ENCODE measurements at regions not wholly inside any gene's neighbourhood (a gene's known extent, or its start where the extent isn't known, plus 50 kb on each side); places are given as distances from the start of the nearest gene placed in this dataset.

DNA sequence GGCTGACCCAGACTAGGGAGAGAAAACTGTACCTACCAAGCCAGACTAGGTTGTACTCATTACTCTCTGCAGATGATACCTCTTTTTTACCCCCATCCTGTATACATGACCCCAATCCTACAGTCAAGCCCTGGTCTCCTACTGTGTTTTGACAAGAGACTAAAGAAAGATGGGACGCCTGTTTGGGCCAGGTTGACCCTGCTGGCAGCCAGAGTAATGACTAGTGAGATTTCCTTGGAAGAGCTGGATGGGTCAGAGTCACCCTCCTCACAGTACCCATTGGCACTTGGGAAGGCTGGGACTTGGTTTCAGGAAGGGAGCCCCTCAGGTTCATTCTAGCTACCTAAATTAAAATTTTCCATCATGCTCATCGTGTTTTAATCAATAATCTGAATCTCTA lies 89.7 kb upstream of the NR4A3 start:
- intact Hi-C loops (cut with DNase I), result no loop called here
- peak overlapping the region in 1 of 2 donors; percentile 65 for H3K27ac ChIP-seq (ENCODE audit: low read depth in 2 of 2, low read length in 2 of 2)
- TF ChIP-seq, protein P1, sequence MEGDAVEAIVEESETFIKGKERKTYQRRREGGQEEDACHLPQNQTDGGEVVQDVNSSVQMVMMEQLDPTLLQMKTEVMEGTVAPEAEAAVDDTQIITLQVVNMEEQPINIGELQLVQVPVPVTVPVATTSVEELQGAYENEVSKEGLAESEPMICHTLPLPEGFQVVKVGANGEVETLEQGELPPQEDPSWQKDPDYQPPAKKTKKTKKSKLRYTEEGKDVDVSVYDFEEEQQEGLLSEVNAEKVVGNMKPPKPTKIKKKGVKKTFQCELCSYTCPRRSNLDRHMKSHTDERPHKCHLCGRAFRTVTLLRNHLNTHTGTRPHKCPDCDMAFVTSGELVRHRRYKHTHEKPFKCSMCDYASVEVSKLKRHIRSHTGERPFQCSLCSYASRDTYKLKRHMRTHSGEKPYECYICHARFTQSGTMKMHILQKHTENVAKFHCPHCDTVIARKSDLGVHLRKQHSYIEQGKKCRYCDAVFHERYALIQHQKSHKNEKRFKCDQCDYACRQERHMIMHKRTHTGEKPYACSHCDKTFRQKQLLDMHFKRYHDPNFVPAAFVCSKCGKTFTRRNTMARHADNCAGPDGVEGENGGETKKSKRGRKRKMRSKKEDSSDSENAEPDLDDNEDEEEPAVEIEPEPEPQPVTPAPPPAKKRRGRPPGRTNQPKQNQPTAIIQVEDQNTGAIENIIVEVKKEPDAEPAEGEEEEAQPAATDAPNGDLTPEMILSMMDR (IDR thresholded peaks at IDR 0.05; ENCODE audit: borderline replicate concordance, extremely low read depth, insufficient read depth), result no peak

DNA sequence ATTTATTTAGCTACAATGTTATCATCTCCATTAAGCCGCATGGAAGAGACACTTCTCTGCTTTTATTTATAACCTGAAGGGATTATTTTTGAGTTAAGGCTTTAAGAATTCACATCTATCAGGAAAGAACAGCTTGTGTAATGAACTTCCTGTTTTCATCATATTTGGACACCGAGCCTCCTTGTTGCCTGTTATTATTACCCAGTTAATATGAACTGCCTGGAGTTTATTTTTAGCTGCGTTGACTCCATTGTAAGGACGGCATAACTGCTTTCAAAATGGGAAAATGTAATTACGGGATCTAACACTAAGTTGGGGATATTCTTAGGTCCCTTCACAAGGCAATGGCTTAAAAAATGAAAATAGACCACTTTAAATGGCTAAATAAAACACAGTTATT lies 89.0 kb upstream of the NR4A3 start:
- no peaks in the 10 kb centered on the region for H3K9me3 ChIP-seq (ENCODE audit: control insufficient read depth in 2 of 3, insufficient read depth in 1 of 3, low read length in 3 of 3)
- H3K36me3 ChIP-seq (ENCODE audit: control insufficient read depth in 2 of 3, insufficient read depth in 3 of 3, low read length in 3 of 3), result no peaks in the 10 kb centered on the region
- DNase-seq (peak in 1 of 5 donors; percentile 21), FAIRE-seq (no peak)
- H3K4me1 ChIP-seq (ENCODE audit: control insufficient read depth in 2 of 3, insufficient read depth in 2 of 3, low read depth in 1 of 3, low read length in 3 of 3), result no peaks in the 10 kb centered on the region
- H3K9ac ChIP-seq (ENCODE audit: low read length in 3 of 3), result no peak overlapping the region
- no peaks in the 10 kb centered on the region for H3K27me3 ChIP-seq (ENCODE audit: control insufficient read depth, insufficient read depth, low read length)
- intact Hi-C loops (cut with DNase I), result no loop called here
- TF ChIP-seq, protein P1 (IDR thresholded peaks at IDR 0.05; ENCODE audit: borderline replicate concordance, extremely low read depth, insufficient read depth), result no peak
- peak overlapping the region in 1 of 2 donors; percentile 65 for H3K27ac ChIP-seq (ENCODE audit: low read depth in 2 of 2, low read length in 2 of 2)
- peak overlapping the region in 2 of 3 donors; percentile 3 to 21 for H3K4me3 ChIP-seq (ENCODE audit: low read length in 3 of 3)

More for the DNA sequence above, 89.7 kb upstream of the NR4A3 start:
- H3K27me3 ChIP-seq (ENCODE audit: control insufficient read depth, insufficient read depth, low read length), result no peaks in the 10 kb centered on the region
- H3K4me3 ChIP-seq (ENCODE audit: low read length in 3 of 3), result no peak overlapping the region
- H3K9ac ChIP-seq (ENCODE audit: low read length in 3 of 3), result no peak overlapping the region
- H3K9me3 ChIP-seq (ENCODE audit: control insufficient read depth in 2 of 3, insufficient read depth in 1 of 3, low read length in 3 of 3), result no peaks in the 10 kb centered on the region
- no peak for FAIRE-seq
- no peaks in the 10 kb centered on the region for H3K36me3 ChIP-seq (ENCODE audit: control insufficient read depth in 2 of 3, insufficient read depth in 3 of 3, low read length in 3 of 3)
- no peaks in the 10 kb centered on the region for H3K4me1 ChIP-seq (ENCODE audit: control insufficient read depth in 2 of 3, insufficient read depth in 2 of 3, low read depth in 1 of 3, low read length in 3 of 3)
- no peak for DNase-seq

DNA sequence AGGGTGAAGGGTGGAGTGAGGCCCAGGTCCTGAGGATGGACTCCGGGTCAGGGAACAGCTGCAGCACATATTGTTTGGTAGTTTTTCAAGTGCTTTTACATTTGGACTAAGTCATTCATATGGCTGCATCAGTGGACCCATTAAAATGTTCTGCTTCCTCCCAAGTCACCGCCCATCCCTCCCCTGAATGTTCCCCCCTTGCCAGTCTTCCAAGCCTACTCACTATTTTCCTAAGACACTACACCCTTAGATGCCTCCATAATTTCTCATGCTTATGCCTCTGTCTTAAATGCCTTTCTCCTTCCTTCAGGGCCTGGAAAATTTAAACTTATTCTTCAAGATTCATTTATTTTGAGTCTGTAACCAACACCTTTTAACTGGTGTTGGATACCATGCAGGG lies 86.6 kb upstream of the NR4A3 start:
- TF ChIP-seq, protein P1 (IDR thresholded peaks at IDR 0.05; ENCODE audit: borderline replicate concordance, extremely low read depth, insufficient read depth), result no peak
- Histone ChIP-seq H3K4me3 (ENCODE audit: low read length in 3 of 3) (no peak overlapping the region), H3K27me3 (ENCODE audit: control insufficient read depth, insufficient read depth, low read length) (no peaks in the 10 kb centered on the region), H3K36me3 (ENCODE audit: control insufficient read depth in 2 of 3, insufficient read depth in 3 of 3, low read length in 3 of 3) (no peaks in the 10 kb centered on the region), H3K9ac (ENCODE audit: low read length in 3 of 3) (no peak overlapping the region), H3K27ac (ENCODE audit: low read depth in 2 of 2, low read length in 2 of 2) (no peak overlapping the region), H3K9me3 (ENCODE audit: control insufficient read depth in 2 of 3, insufficient read depth in 1 of 3, low read length in 3 of 3) (no peaks in the 10 kb centered on the region), H3K4me1 (ENCODE audit: control insufficient read depth in 2 of 3, insufficient read depth in 2 of 3, low read depth in 1 of 3, low read length in 3 of 3) (no peaks in the 10 kb centered on the region)
- DNase-seq (no peak), FAIRE-seq (no peak)
- intact Hi-C loops (cut with DNase I), result no loop called here

DNA sequence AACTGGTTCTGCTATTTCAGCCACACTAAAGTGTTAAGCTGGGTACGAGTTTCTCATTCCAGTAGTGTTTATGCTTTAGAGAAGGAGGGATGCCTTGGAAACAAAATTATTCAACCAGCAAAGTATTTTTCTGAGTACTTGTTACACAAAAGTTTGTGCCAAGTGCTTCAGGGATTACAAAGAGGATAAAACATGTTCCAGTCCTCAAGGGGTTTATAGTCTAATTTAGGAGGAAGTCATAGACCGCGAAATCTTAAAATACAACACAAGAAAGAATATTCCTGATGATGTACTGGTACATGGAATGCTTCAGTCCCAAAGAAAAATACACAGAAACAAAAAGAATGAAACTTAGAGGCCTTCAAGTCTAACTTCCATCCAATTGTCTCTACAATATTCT lies 85.4 kb upstream of the NR4A3 start:
- Histone ChIP-seq H3K4me3 (ENCODE audit: low read length in 3 of 3) (no peak overlapping the region), H3K9me3 (ENCODE audit: control insufficient read depth in 2 of 3, insufficient read depth in 1 of 3, low read length in 3 of 3) (no peaks in the 10 kb centered on the region), H3K27me3 (ENCODE audit: control insufficient read depth, insufficient read depth, low read length) (no peaks in the 10 kb centered on the region), H3K9ac (ENCODE audit: low read length in 3 of 3) (no peak overlapping the region), H3K27ac (ENCODE audit: low read depth in 2 of 2, low read length in 2 of 2) (no peak overlapping the region), H3K36me3 (ENCODE audit: control insufficient read depth in 2 of 3, insufficient read depth in 3 of 3, low read length in 3 of 3) (no peaks in the 10 kb centered on the region), H3K4me1 (ENCODE audit: control insufficient read depth in 2 of 3, insufficient read depth in 2 of 3, low read depth in 1 of 3, low read length in 3 of 3) (no peaks in the 10 kb centered on the region)
- TF ChIP-seq, protein P1 (IDR thresholded peaks at IDR 0.05; ENCODE audit: borderline replicate concordance, extremely low read depth, insufficient read depth), result no peak
- no peak for DNase-seq
- FAIRE-seq, result no peak
- intact Hi-C loops (cut with DNase I), result no loop called here

All from kidney (tissue), 13 donors.